ENCODE measurements at regions not wholly inside any gene's neighbourhood (a gene's known extent, or its start where the extent isn't known, plus 50 kb on each side); places are given as distances from the start of the nearest gene placed in this dataset.
"Not testable (repeated sequence)": the region's sequence is repeated elsewhere in the genome, so short reads cannot be mapped to it uniquely, and the experiment has no call there.

- DNase-seq = no peak
Observed at GRCh38 chr14:25546826-25547225, 496.9 kb upstream of the STXBP6 start.

- DNase-seq = peak; percentile 22 to 33 (median 31)
Observed at GRCh38 chr14:25537846-25538455, 488.0 kb upstream of the STXBP6 start.

GRCh38 chr14:25526290-25526689 lies 476.3 kb upstream of the STXBP6 start:
- DNase-seq = no peak

DNA sequence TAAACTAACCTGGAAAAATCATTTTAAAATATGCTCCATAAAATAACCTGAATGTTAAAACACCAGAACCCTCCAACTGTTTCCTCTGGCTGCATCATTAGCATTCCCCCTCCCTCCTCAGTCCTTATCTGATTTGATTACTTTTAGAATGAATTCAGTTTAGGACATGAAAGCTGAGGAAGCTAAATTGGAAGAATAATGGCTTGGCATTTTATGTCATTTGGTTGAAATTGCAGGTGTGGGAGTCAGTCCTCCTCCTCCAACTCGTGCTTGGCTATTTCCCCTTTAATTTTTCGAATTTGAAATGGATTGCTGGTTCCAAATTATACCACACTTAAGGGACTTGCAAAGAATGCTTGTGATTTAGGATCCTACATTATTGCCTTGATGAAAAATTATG lies 473.0 kb upstream of the STXBP6 start:
- no peak for DNase-seq

DNA sequence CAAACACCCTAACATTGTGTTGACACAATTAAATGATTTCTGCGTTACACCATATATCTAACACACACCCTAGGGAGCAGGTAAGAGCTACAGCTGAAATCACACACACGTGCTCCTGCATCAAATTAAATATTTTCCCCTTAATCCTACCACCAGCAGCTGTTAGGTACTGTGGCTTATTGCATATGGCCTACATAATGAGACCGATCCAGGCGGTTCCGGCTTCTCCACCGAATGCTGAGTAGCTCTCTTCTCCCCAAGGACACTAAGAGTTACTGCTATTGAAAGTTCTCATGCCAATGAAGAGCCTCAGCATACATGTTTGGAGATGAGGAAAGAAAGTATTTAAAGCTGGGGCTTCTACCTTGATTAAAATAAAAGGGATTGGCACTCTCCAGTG lies 472.2 kb upstream of the STXBP6 start:
- no peak for DNase-seq

GRCh38 chr14:25521616-25522015 lies 471.7 kb upstream of the STXBP6 start:
- no peak for DNase-seq

DNA sequence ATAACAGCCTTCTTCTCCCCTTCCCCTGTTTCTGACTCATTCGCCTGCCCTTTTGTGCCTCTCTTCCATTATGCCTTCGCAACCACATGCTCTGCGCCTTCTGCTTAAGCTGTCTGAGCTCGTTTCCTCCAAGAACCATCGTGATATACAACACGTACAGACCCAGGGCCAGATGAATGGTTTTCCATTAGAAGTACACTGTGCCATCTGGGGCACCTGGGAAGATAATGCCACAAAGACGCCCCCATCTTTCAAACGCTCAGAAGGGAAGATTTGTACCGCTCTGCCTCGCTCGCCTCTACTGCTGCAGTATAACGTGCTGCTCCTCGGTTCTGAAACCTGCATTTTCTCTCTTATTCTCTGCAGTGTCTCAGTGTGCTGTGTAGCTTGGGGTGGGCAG lies 470.9 kb upstream of the STXBP6 start:
- DNase-seq = no peak

DNA sequence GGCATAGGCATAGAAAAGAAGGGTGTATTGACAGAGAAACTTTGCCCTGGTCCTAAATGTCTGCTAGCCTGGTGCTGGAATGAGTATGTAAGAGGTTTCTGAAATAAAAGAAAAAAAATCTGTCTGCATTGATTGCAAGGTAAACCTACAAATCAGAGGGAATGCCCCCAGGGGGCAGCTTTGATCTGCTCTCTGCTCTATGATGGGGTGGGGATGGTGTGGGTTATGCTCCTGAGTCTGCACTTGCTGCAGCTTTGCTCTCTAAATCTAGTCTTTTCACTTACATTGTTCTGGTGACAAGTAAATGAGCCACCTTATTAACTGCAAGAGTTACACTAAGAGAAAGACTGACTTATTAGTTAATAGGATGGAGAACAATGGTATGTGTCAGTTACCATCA lies 468.4 kb upstream of the STXBP6 start:
- DNase-seq = no peak

DNA sequence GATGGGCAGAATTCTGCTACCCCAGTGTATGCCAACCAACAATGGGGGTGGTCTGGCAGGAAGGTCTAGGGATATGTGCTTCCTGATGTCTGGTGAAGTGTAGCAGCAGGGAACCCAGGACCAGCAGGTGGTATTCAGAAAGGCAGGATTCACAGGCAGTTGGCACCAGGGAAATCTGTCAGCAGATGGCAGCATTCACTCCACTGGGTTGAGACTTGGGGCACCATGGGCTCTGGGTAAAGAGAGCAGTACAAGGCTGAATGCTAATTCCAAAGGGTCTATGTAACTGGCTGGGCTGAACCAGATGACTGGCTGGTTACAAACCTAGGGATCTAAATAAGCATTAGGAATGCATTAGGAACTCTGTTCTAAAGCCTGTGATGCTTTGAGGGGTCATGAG lies 466.9 kb upstream of the STXBP6 start:
- DNase-seq = no peak

GRCh38 chr14:25508845-25509244 lies 458.9 kb upstream of the STXBP6 start:
- no peak for DNase-seq

GRCh38 chr14:25501749-25502148 lies 451.8 kb upstream of the STXBP6 start:
- DNase-seq = no peak

DNA sequence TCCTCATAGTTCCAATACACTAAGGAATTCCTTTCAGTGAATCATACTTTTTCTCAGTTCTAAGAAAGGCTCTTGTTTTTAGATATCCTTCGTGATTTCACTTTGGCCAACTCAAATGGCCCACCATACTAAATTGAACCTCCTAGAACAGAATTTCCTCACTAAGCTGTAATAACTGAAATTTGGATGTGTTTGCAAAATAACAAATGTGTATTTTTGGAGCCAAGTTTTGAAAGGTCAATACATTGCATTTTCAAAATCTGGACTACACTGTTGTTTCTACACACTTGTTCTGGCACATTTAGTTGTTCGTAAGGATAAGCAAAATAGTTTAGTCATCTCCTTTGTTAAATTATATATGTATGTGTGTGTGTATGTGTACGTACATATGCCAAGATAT lies 439.0 kb upstream of the STXBP6 start:
- no peak for DNase-seq

- no peak for DNase-seq
Observed at GRCh38 chr14:25485381-25485780, 435.4 kb upstream of the STXBP6 start.

DNA sequence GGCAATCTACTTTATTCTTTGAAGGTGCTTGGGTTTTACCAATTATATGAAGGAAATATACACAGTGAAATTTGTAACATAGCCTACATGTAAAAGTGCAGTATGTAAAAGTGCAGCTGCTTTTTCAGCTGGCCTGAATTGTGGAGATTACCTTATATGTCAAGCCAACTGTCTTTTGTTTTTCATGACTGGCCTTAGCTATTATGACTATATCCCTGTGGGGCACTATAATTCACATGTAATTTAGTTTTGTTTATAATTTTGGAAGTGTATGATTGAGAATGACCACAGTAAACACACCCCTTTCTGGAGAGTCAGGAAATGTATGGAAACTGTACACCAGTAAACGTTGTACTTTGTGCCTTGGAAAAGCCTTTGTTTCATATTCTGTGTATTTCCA lies 435.0 kb upstream of the STXBP6 start:
- no peak for DNase-seq

DNA sequence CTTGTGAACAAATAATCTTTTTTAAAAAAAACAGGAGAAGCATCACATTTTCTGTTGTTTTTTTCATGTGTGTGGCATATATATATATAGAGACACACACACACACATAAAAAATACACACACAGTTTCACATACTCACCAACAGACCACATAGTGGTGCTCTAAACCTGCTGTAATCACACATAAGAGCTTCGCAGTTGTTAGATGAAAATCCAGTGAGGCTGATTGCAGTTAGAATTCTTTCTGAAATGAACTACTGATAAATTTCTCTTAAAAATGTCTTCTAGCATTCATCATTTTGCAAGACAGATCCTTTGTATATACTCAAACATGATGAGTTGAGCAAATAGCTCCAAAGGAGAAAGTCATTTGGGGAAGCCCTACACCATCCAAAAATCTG lies 434.3 kb upstream of the STXBP6 start:
- no peak for DNase-seq

DNA sequence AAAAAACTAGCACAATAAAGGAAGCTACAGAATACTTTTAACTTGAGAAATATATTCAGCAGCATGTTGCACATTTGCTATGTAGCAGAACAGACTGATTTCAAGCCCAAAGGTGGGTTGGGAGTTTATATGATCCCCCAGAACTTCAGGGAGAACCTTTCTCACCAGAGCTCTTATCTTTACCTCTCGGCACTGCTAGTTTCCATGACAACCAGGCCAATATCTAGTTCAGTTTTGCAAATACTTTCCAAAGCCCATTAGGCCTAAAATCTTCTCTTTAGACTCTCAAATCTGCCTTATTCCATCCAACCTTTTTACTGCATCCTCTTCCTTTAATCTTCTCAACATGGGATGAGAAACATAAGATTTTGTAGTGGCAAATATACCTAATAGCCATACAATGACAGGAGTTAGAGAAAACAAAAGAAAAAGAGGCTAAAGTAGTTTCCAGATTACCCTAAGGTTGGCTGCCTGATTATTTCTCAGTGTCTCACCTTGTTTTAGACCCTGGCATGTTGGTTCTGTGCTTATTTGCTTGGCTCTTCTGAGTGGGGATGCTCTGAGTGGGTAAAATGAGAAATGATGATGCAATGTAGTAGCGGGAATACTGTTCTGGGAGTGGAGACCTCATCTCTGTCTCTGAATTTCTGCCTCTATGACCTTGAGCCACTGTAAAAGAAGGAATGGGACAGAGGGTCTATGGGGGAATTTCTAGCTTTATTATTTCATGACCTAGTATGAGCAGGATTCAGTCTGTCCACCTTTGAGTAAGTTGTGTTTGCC lies 427.6 kb upstream of the STXBP6 start:
- DNase-seq = no peak

DNA sequence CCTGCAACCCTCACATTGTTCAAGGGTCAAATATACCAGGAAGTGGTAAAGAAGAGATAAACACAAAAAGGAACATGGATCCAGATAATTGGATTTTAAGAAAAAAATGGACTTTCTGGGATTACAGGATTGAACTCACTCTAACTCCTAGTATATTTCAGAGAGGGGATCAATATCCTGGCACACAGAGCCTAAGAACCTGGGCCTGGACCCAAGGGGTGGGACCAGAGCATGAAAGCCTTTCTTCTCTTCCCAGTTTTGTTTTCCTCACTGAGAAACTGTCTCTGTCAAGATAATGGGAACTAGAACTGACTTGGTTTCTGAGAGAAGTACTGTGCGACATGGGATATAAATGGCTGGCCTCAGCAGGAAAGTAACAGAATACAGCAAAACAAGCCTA lies 422.8 kb upstream of the STXBP6 start:
- DNase-seq = no peak

DNA sequence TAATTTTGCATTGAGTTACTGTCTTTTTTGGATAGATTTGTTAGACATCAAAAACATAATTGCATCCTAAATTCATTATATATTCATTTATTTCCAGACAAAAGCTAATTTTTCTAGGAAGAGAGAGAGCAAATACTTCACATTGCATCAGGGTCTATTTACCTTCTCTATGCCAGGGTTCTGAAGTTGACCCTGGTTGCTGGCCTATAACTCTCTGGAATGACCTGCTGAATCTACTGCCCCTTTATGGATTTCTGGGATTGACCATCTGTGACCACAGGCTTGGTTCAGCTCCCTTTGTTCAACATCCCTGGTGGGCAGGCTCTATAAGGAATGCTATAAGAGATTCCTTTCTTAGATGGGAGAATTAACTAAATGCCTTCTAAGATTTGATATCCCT lies 414.8 kb upstream of the STXBP6 start:
- no peak for DNase-seq

GRCh38 chr14:25464078-25464477 lies 414.1 kb upstream of the STXBP6 start:
- no peak for DNase-seq

DNA sequence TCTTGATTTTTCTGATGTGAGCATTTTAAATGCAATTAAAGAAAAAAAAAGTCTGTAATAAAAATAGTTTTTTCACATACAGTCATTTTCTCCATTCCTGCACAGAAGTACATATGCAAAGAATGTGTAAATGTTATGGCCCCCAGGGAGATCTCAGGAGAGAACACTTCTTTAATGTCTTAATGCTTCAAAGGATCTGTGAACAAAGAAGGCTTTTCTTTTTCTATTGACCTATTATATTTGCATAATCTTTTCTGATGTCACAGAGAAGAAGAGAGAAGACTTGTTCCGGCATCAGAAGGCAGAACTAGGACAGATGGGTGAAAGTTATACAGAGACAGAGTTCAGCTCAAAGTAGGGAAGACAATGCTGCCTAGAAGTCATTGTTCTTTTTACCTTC lies 413.5 kb upstream of the STXBP6 start:
- no peak for DNase-seq

GRCh38 chr14:25461780-25462179 lies 411.8 kb upstream of the STXBP6 start:
- DNase-seq = no peak

- DNase-seq = no peak
Observed at GRCh38 chr14:25444381-25444780, 394.4 kb upstream of the STXBP6 start.

DNA sequence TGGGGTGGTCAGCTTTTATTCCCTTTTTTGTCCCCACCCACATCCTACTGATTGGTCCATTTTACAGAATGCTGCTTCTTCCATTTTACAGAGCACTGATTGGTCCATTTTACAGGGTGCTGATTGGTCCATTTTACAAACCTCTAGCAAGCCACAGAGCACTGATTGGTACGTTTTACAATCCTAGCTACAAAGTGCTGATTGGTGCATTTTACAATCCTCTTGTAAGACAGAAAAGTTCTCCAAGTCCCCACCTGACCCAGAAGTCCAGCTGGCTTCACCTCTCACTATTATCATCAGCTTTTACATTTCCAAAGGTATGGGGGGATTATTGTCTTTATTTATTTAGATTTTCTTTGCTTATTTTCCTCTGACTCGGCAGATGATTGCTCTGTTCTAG lies 390.4 kb upstream of the STXBP6 start:
- not testable (repeated sequence) for DNase-seq

DNA sequence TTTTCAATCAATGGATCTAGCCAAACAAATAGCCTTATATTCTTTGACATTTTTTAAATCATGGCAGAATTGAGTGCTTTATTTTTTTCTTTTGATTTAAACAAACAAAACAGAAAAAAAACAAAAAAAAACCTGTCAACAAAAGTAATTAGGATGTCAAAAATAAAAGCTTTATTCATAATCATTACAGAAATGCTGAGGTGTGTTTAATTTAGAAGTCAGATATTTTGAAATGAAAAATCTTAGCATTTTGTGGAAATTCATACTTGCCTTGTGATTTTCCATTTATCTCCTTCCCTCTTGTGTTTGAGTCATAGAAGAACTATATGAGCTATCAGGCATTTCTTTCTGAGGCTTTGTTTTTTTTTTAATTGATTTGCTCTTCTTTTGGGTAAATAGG lies 387.0 kb upstream of the STXBP6 start:
- no peak for DNase-seq

- no peak for DNase-seq
Observed at GRCh38 chr14:25436288-25436875, 386.4 kb upstream of the STXBP6 start.
